Left lobe of liver (tissue), 2 donors: ENCODE measurements at regions not wholly inside any gene's neighbourhood (a gene's known extent, or its start where the extent isn't known, plus 50 kb on each side); places are given as distances from the start of the nearest gene placed in this dataset.

Experiments
- ATAC-seq: fragments of 200-7000 bp; cut with Tn5 transposase; one replicate; pipeline ENCODE4 v1.9.1; 2020; ENCODE audit warnings: mild to moderate bottlenecking, moderate library complexity
- DNase-seq: peaks from one replicate; pipeline ENCODE4 v3.0.0-alpha.2; 2020; ENCODE audit warnings: low spot score
- donor health status: DM: no; HTN: no; CAD: no; lungs with moderate emphysema.
- donor health status: DM: no; HTN: yes; CAD: no.

- no peak for DNase-seq
- no peak for ATAC-seq
Measured at GRCh38 chr4:105092356-105092755, 54.3 kb upstream of the TET2 start.

- no peak for DNase-seq
- ATAC-seq = no peak
Measured at GRCh38 chr4:105092768-105093167, 53.9 kb upstream of the TET2 start.

- DNase-seq = no peak
- no peak for ATAC-seq
Measured at GRCh38 chr4:105093975-105094374, 52.7 kb upstream of the TET2 start.
